ENCODE measurements at regions not wholly inside any gene's neighbourhood (a gene's known extent, or its start where the extent isn't known, plus 50 kb on each side); places are given as distances from the start of the nearest gene placed in this dataset.
"Not testable (repeated sequence)": the region's sequence is repeated elsewhere in the genome, so short reads cannot be mapped to it uniquely, and the experiment has no call there.

DNA sequence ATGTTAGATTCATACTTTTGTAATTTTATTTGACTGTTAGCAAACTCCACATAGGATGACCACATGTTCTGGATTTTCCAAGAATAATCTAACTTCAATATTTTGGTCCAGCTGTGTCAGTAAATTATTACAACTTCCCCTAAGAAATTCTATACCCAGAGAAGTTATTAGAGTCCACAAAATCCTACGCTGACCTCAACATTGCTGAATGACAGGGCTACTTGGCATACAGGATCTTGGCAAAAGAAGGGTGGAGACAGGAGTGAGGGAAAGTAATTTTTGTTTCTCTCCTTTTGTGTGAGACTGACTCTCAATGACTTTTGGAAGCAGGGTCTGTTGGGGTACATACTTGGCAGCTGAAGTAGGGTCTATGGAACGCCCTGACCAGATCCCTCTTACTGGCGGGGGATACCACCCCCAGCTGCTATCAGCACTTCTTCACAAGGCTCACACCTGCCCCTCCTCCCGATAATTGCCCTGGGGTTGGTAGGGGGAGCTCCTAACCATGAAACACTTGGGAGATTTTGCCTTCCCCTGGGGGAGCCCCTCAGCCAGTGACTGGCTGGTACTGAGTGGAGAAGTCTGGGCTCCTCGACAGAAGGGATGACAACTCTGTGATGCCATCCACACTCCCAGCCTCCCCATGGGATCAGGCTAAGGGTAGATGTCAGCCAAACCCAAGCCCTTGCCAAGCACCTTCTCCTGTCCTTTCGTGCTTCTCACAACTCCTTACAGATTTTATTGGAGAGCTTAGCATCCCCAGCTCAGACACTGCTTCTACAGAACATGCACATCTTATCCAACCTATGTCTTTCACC is 110.6 kb upstream of the FHL2 start:
- POLR2A ChIA-PET, result no interaction called here
- Histone ChIP-seq H4K20me1 (ENCODE audit: insufficient read depth) (no peaks in the 10 kb centered on the region), H3K27me3 (ENCODE audit: insufficient read depth) (peaks cover 12% of the 10 kb centered on the region; the same call in 1 of the 2 replicates), H3K4me1 (ENCODE audit: control insufficient read depth in 1 of 2, insufficient read depth in 2 of 2, low read depth in 1 of 2, low read length in 1 of 2) (peaks cover 0 to 2% of the 10 kb centered on the region in 2 experiments; a peak in 2 of 4 replicates), H3K9me2 (no peaks in the 10 kb centered on the region), H2AFZ (ENCODE audit: low read depth) (no peak overlapping the region), H3F3A (replicated peaks; ENCODE audit: insufficient read depth) (no peaks in the 10 kb centered on the region), H3K9ac (no peak overlapping the region), H3K79me2 (ENCODE audit: insufficient read depth) (no peaks in the 10 kb centered on the region), H3K4me2 (no peak overlapping the region), H3K27ac (ENCODE audit: low read depth in 2 of 2, low read length in 1 of 2) (no peak overlapping the region), H3K4me3 (ENCODE audit: low read depth in 2 of 2, low read length in 1 of 2) (no peak overlapping the region), H3K9me3 (no peaks in the 10 kb centered on the region), H3K36me3 (replicated peaks in 1 of 2; ENCODE audit: control insufficient read depth in 1 of 2, insufficient read depth in 2 of 2, low read length in 1 of 2) (no peaks in the 10 kb centered on the region)
- CTCF ChIA-PET, result interaction anchor here (0.6 to 2.0 kb wide), 4 partner anchors 8 to 131 kb away, joined by 3 to 6 read pairs (median 4); no protein-coding TSS in a partner anchor
- TF ChIP-seq, protein P1, sequence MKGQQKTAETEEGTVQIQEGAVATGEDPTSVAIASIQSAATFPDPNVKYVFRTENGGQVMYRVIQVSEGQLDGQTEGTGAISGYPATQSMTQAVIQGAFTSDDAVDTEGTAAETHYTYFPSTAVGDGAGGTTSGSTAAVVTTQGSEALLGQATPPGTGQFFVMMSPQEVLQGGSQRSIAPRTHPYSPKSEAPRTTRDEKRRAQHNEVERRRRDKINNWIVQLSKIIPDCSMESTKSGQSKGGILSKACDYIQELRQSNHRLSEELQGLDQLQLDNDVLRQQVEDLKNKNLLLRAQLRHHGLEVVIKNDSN (IDR thresholded peaks at IDR 0.05; ENCODE audit: borderline replicate concordance, low read depth), result no peak
- TF ChIP-seq, protein P2, sequence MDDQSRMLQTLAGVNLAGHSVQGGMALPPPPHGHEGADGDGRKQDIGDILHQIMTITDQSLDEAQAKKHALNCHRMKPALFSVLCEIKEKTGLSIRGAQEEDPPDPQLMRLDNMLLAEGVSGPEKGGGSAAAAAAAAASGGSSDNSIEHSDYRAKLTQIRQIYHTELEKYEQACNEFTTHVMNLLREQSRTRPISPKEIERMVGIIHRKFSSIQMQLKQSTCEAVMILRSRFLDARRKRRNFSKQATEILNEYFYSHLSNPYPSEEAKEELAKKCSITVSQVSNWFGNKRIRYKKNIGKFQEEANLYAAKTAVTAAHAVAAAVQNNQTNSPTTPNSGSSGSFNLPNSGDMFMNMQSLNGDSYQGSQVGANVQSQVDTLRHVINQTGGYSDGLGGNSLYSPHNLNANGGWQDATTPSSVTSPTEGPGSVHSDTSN (IDR thresholded peaks at IDR 0.05), result no peak
- WGBS (ENCODE audit: low lambda C conversion rate), result 37% methylated on average over 3 of the region's 6 CpGs
- DNase-seq, result no peak

DNA sequence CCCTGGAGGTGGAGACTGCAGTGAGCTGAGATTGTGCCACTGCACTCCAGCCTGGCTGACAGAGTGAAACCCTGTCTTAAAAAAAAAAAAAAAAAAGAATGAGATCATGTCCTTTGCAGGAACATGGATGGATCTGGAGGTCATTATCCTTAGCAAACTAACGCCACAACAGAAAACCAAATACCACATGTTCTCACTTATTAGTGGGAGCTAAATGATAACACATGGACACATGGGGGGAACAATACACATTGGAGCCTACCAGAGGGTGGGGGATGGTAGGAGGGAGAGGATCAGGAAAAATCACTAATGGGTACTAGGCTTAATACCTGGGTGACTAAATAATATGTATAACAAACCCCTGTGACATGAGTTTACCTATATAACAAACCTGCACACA is 108.0 kb upstream of the FHL2 start:
- POLR2A ChIA-PET, result interaction anchor here (0.6 to 1.3 kb wide), 2 partner anchors 14 to 69 kb away, joined by 3 to 4 read pairs; no protein-coding TSS in a partner anchor
- TF ChIP-seq CHD2 (IDR thresholded peaks at IDR 0.05; ENCODE audit: low read length, partially characterized antibody) (peak; percentile 60), RAD21 (IDR thresholded peaks at IDR 0.05; ENCODE audit: low read length) (0 out of 2 replicates have a peak, but pooled peaks have one; percentile 4), EP300 (IDR thresholded peaks at IDR 0.05; ENCODE audit: borderline replicate concordance in 1 of 2, low read depth in 1 of 2, low read length in 1 of 2) (peak in 1 of 2 experiments; percentile 75; a peak in 2 of 4 replicates)
- not testable (repeated sequence) for H3K9me3 ChIP-seq; H2AFZ ChIP-seq (ENCODE audit: low read depth); H3K4me3 ChIP-seq (ENCODE audit: low read depth in 2 of 2, low read length in 1 of 2); H3K79me2 ChIP-seq (ENCODE audit: insufficient read depth); H3K27ac ChIP-seq (ENCODE audit: low read depth in 2 of 2, low read length in 1 of 2); H3K9ac ChIP-seq; H3F3A ChIP-seq (replicated peaks; ENCODE audit: insufficient read depth); DNase-seq; H3K27me3 ChIP-seq (ENCODE audit: insufficient read depth); H3K36me3 ChIP-seq (replicated peaks in 1 of 2; ENCODE audit: control insufficient read depth in 1 of 2, insufficient read depth in 2 of 2, low read length in 1 of 2); H3K9me2 ChIP-seq; H3K4me1 ChIP-seq (ENCODE audit: control insufficient read depth in 1 of 2, insufficient read depth in 2 of 2, low read depth in 1 of 2, low read length in 1 of 2); H3K4me2 ChIP-seq; H4K20me1 ChIP-seq (ENCODE audit: insufficient read depth)
- CTCF ChIA-PET, result interaction anchor here (0.8 to 1.7 kb wide), 2 partner anchors 11 to 128 kb away, joined by 4 to 5 read pairs; no protein-coding TSS in a partner anchor
- WGBS (ENCODE audit: low lambda C conversion rate), result 11% methylated on average over 1 of the region's 1 CpG

DNA sequence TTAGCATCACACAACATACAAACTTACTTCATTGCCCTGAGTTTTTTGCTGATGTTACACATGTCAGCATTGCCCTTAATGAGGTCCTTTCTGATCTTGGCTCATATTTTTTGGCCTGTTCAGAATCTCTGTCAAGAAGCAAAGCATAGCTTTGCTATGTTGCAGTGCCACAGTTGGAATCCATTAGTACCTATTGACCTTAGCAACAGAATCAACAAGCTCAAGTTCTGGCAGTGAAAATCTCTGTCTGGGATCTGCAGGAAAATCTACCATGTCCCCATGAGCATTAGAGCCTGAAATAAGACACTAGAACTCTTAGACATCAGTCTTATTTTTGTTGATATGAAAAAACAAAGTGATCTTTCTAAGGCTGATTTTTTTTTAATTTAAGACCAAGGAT is 105.6 kb upstream of the FHL2 start:
- H3K4me2 ChIP-seq, result no peak overlapping the region
- no peaks in the 10 kb centered on the region for H3K36me3 ChIP-seq (replicated peaks in 1 of 2; ENCODE audit: control insufficient read depth in 1 of 2, insufficient read depth in 2 of 2, low read length in 1 of 2)
- peak in 1 of 2 experiments; percentile 48; a peak in 1 of 4 replicates for TF ChIP-seq EP300 (IDR thresholded peaks at IDR 0.05; ENCODE audit: borderline replicate concordance in 1 of 2, low read depth in 1 of 2, low read length in 1 of 2)
- no peak for TF ChIP-seq NFIC (IDR thresholded peaks at IDR 0.05; ENCODE audit: borderline replicate concordance)
- peak; percentile 20; the same call in 1 of the 2 replicates for TF ChIP-seq GATA2 (CRISPR knock-in tag; IDR thresholded peaks at IDR 0.05)
- TF ChIP-seq RAD21 (IDR thresholded peaks at IDR 0.05; ENCODE audit: low read length), result 0 out of 2 replicates have a peak, but pooled peaks have one; percentile 8
- H3K4me3 ChIP-seq (ENCODE audit: low read depth in 2 of 2, low read length in 1 of 2), result no peak overlapping the region
- H3K27ac ChIP-seq (ENCODE audit: low read depth in 2 of 2, low read length in 1 of 2), result no peak overlapping the region
- H3F3A ChIP-seq (replicated peaks; ENCODE audit: insufficient read depth), result no peaks in the 10 kb centered on the region
- peaks cover 0 to 2% of the 10 kb centered on the region in 2 experiments; a peak in 2 of 4 replicates for H3K4me1 ChIP-seq (ENCODE audit: control insufficient read depth in 1 of 2, insufficient read depth in 2 of 2, low read depth in 1 of 2, low read length in 1 of 2)
- no peaks in the 10 kb centered on the region for H3K79me2 ChIP-seq (ENCODE audit: insufficient read depth)
- CTCF ChIA-PET, result interaction anchor here (0.9 to 1.5 kb wide), 5 partner anchors 11 to 106 kb away, joined by 3 to 5 read pairs (median 4); partner anchors contain the start of gene FHL2
- no peaks in the 10 kb centered on the region for H3K9me2 ChIP-seq
- H4K20me1 ChIP-seq (ENCODE audit: insufficient read depth), result no peaks in the 10 kb centered on the region
- H3K9me3 ChIP-seq, result no peaks in the 10 kb centered on the region
- POLR2A ChIA-PET, result no interaction called here
- no peak overlapping the region for H3K9ac ChIP-seq
- DNase-seq, result no peak
- no peaks in the 10 kb centered on the region for H3K27me3 ChIP-seq (ENCODE audit: insufficient read depth)
- H2AFZ ChIP-seq (ENCODE audit: low read depth), result no peak overlapping the region

Data from SK-N-SH (cell line).